ENCODE measurements at regions not wholly inside any gene's neighbourhood (a gene's known extent, or its start where the extent isn't known, plus 50 kb on each side); places are given as distances from the start of the nearest gene placed in this dataset.

DNA sequence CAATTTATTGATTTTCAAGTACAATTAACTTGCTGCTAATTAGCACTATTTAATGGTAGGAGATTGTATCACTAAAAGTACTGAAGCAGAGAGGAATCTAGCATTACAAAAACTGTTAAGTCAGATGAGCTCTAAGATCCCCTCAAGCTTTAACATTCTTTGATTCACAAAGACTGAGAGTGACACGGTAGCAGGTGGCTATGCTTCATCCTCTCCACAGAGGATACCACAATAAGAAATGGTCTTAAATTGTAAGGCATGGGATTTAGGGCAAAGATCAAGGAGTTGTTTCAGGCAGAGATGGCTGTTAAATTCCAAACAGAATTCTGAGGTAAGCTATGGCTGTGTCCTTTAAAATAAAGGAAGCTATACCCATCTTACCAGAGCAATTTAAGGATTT lies 67.8 kb upstream of the BEND6 start:
- TF ChIP-seq SIN3A (IDR thresholded peaks at IDR 0.05; ENCODE audit: borderline replicate concordance, insufficient read depth, low read length), result no peak
- TF ChIP-seq, protein P1, sequence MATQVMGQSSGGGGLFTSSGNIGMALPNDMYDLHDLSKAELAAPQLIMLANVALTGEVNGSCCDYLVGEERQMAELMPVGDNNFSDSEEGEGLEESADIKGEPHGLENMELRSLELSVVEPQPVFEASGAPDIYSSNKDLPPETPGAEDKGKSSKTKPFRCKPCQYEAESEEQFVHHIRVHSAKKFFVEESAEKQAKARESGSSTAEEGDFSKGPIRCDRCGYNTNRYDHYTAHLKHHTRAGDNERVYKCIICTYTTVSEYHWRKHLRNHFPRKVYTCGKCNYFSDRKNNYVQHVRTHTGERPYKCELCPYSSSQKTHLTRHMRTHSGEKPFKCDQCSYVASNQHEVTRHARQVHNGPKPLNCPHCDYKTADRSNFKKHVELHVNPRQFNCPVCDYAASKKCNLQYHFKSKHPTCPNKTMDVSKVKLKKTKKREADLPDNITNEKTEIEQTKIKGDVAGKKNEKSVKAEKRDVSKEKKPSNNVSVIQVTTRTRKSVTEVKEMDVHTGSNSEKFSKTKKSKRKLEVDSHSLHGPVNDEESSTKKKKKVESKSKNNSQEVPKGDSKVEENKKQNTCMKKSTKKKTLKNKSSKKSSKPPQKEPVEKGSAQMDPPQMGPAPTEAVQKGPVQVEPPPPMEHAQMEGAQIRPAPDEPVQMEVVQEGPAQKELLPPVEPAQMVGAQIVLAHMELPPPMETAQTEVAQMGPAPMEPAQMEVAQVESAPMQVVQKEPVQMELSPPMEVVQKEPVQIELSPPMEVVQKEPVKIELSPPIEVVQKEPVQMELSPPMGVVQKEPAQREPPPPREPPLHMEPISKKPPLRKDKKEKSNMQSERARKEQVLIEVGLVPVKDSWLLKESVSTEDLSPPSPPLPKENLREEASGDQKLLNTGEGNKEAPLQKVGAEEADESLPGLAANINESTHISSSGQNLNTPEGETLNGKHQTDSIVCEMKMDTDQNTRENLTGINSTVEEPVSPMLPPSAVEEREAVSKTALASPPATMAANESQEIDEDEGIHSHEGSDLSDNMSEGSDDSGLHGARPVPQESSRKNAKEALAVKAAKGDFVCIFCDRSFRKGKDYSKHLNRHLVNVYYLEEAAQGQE (IDR thresholded peaks at IDR 0.05; ENCODE audit: insufficient read depth in 1 of 2, low read depth in 2 of 2, low read length in 2 of 2), result no peak
- TF ChIP-seq FOXP2 (optimal IDR thresholded peaks at IDR 0.05; ENCODE audit: borderline replicate concordance, extremely low read depth, extremely low read length, insufficient read depth), result no peak
- TF ChIP-seq POLR2AphosphoS5 (IDR thresholded peaks at IDR 0.05; ENCODE audit: low read depth, low read length), result no peak
- no peak for TF ChIP-seq TAF1 (IDR thresholded peaks at IDR 0.05; ENCODE audit: borderline replicate concordance, insufficient read depth, low read length)

DNA sequence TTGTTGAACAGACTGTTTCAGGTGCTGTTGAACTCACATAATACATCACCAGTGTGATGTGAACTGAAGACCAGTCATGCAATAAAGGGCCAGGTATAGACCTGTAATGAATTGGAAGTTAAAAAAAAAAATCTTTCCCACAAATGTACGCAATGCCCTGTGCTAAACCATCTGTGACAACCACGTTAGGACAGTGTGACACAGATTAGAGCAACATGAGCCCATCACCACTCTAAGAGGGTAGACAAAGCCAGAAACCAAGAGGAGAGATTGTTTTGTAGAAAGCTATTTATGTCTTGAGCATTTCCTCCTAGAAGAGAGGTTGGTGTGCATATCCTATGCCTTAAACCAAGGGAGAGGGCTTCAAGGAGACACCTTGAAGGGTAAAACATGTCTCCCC lies 77.0 kb upstream of the BEND6 start:
- TF ChIP-seq FOXP2 (optimal IDR thresholded peaks at IDR 0.05; ENCODE audit: borderline replicate concordance, extremely low read depth, extremely low read length, insufficient read depth) (no peak), TAF1 (IDR thresholded peaks at IDR 0.05; ENCODE audit: borderline replicate concordance, insufficient read depth, low read length) (no peak), SIN3A (IDR thresholded peaks at IDR 0.05; ENCODE audit: borderline replicate concordance, insufficient read depth, low read length) (no peak), POLR2AphosphoS5 (IDR thresholded peaks at IDR 0.05; ENCODE audit: low read depth, low read length) (no peak)
- TF ChIP-seq, protein P1 (IDR thresholded peaks at IDR 0.05; ENCODE audit: insufficient read depth in 1 of 2, low read depth in 2 of 2, low read length in 2 of 2), result no peak

DNA sequence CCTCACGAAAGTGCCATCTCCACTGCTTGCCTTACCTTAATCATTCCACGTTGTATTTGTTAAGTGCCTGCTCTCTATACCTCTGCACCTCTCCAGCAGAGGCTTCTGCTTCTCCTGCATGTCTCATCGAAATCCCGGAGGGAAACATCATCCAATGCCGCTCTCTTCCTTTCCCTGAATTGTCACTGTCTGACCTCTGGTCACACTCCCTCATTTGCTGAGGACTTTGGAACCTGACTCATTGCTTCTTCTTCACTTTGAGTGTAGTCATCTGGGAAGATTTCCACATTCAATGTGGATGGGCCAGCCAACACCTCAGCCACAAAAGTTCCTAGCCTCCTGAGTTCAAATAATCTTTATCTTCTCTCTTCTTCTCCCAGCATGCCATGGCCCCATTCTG lies 78.9 kb upstream of the BEND6 start:
- TF ChIP-seq FOXP2 (optimal IDR thresholded peaks at IDR 0.05; ENCODE audit: borderline replicate concordance, extremely low read depth, extremely low read length, insufficient read depth), result no peak
- no peak for TF ChIP-seq POLR2AphosphoS5 (IDR thresholded peaks at IDR 0.05; ENCODE audit: low read depth, low read length)
- TF ChIP-seq, protein P1 (IDR thresholded peaks at IDR 0.05; ENCODE audit: insufficient read depth in 1 of 2, low read depth in 2 of 2, low read length in 2 of 2), result no peak
- no peak for TF ChIP-seq TAF1 (IDR thresholded peaks at IDR 0.05; ENCODE audit: borderline replicate concordance, insufficient read depth, low read length)
- no peak for TF ChIP-seq SIN3A (IDR thresholded peaks at IDR 0.05; ENCODE audit: borderline replicate concordance, insufficient read depth, low read length)

DNA sequence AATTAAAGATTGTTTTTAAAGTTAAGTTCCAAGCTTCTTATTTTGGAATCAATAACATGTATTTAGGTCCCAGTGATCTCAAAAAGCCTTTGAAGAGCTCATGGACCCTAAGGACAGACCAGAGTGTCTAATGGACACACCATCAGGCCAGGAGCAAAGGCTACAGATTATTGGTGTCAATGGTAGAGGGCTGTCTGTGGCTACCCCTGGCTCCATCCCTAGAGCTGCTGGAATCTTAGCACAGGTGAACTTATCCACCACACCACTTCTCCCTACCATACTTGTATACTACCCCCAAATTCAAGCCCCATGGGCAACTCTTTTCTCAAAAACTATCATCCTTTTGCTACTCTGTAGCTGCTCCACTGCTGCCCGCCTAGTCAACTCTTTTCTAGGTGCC lies 79.4 kb upstream of the BEND6 start:
- TF ChIP-seq, protein P1 (IDR thresholded peaks at IDR 0.05; ENCODE audit: insufficient read depth in 1 of 2, low read depth in 2 of 2, low read length in 2 of 2), result no peak
- TF ChIP-seq TAF1 (IDR thresholded peaks at IDR 0.05; ENCODE audit: borderline replicate concordance, insufficient read depth, low read length) (no peak), FOXP2 (optimal IDR thresholded peaks at IDR 0.05; ENCODE audit: borderline replicate concordance, extremely low read depth, extremely low read length, insufficient read depth) (no peak), SIN3A (IDR thresholded peaks at IDR 0.05; ENCODE audit: borderline replicate concordance, insufficient read depth, low read length) (no peak), POLR2AphosphoS5 (IDR thresholded peaks at IDR 0.05; ENCODE audit: low read depth, low read length) (no peak)

DNA sequence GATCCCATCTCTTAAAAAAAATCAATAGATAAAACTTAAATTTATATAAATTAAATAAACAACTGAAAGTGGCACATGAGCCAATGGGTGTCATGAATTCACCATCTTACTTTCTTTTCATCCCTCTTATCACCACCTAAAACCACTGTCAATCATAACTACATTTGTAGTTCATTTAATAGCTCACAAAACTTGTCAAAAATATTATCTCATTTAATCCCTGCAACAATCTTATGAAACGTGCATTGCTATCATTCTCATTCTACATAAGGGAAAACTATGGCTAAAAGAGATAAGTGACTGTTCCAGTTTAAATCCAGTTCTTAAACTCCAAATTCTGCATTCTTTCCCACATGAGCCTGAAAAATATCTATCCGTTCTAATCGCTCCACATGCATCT lies 80.6 kb upstream of the BEND6 start:
- TF ChIP-seq FOXP2 (optimal IDR thresholded peaks at IDR 0.05; ENCODE audit: borderline replicate concordance, extremely low read depth, extremely low read length, insufficient read depth), result no peak
- TF ChIP-seq POLR2AphosphoS5 (IDR thresholded peaks at IDR 0.05; ENCODE audit: low read depth, low read length), result no peak
- TF ChIP-seq SIN3A (IDR thresholded peaks at IDR 0.05; ENCODE audit: borderline replicate concordance, insufficient read depth, low read length), result no peak
- TF ChIP-seq, protein P1 (IDR thresholded peaks at IDR 0.05; ENCODE audit: insufficient read depth in 1 of 2, low read depth in 2 of 2, low read length in 2 of 2), result no peak
- TF ChIP-seq TAF1 (IDR thresholded peaks at IDR 0.05; ENCODE audit: borderline replicate concordance, insufficient read depth, low read length), result no peak
